H1 (cell line): ENCODE measurements at regions not wholly inside any gene's neighbourhood (a gene's known extent, or its start where the extent isn't known, plus 50 kb on each side); places are given as distances from the start of the nearest gene placed in this dataset.

Source experiments
- CTCF ChIA-PET: fragments of 300-600 bp; sonication (Branson Sonifier 250); formaldehyde crosslinking; loops from one replicate; lab custom pipeline; 2021; ENCODE audit not compliant: partially characterized antibody; lab: Charles Lee
- POLR2A ChIA-PET: fragments of 300-600 bp; sonication (Branson Sonifier 250); formaldehyde crosslinking; loops from one replicate; lab custom pipeline; 2021; ENCODE audit warnings: inconsistent platforms; ENCODE audit not compliant: partially characterized antibody; lab: Charles Lee
- DNase-seq, 2 experiments: peaks; one replicate each; pipeline versions ENCODE4 v3.0.0 to v3.0.0-alpha.2; 2010 to 2022; ENCODE audit warnings: low spot score in 2 of 2, low read depth in 1 of 2, mixed read lengths in 1 of 2
- FAIRE-seq: peaks from 2 replicates; lab custom pipeline; 2011; peaks lifted over from hg19 to GRCh38; lab: Jason Lieb, UNC
- H2AFZ ChIP-seq: 2 replicates; pipeline ENCODE4 v1.8.1; 2012; ENCODE audit warnings: low read length, inconsistent platforms
- H2AK5ac ChIP-seq: 2 replicates; pipeline ENCODE4 v1.6.1; 2013; ENCODE audit warnings: low read depth, low read length
- H2BK120ac ChIP-seq: replicated peaks from 2 replicates; pipeline ENCODE3; 2013; ENCODE audit warnings: low read depth, low read length, inconsistent platforms
- H2BK12ac ChIP-seq: 2 replicates; pipeline ENCODE4 v1.6.1; 2013; ENCODE audit warnings: low read depth, low read length
- H2BK15ac ChIP-seq: 2 replicates; pipeline ENCODE4 v1.6.1; 2013; ENCODE audit warnings: low read length
- H2BK20ac ChIP-seq: 2 replicates; pipeline ENCODE4 v1.6.1; 2013; ENCODE audit warnings: low read length
- H2BK5ac ChIP-seq: 2 replicates; pipeline ENCODE4 v1.6.1; 2013; ENCODE audit warnings: low read depth, low read length
- H3K14ac ChIP-seq: 2 replicates; pipeline ENCODE4 v1.6.1; 2013; ENCODE audit warnings: inconsistent platforms; ENCODE audit not compliant: insufficient read length
- H3K18ac ChIP-seq: 2 replicates; pipeline ENCODE4 v1.6.1; 2013; ENCODE audit warnings: low read length; ENCODE audit errors: extremely low read depth
- H3K23ac ChIP-seq: 2 replicates; pipeline ENCODE4 v1.6.1; 2013; ENCODE audit warnings: inconsistent platforms; ENCODE audit not compliant: insufficient read length
- H3K23me2 ChIP-seq: 2 replicates; pipeline ENCODE4 v1.6.1; 2013; ENCODE audit warnings: low read depth, low read length
- H3K27ac ChIP-seq: 2 replicates; pipeline ENCODE4 v1.6.1; 2011; ENCODE audit warnings: low read depth, low read length, inconsistent platforms
- H3K27me3 ChIP-seq, 4 experiments: replicated peaks in 1 of 4; 1 replicate in 1 of 4; 2 replicates in 3 of 4; pipeline versions ENCODE4 v1.6.1 to v1.8.1; 2011 to 2013; ENCODE audit warnings: low read length in 3 of 4, mild to moderate bottlenecking in 3 of 4, inconsistent platforms in 2 of 4, mixed read lengths in 2 of 4, moderate library complexity in 1 of 4; ENCODE audit not compliant: control insufficient read depth in 3 of 4, insufficient read depth in 3 of 4; ENCODE audit errors: extremely low read depth in 1 of 4
- H3K36me3 ChIP-seq, 4 experiments: 2 replicates each; pipeline versions ENCODE4 v1.6.1 to v1.8.1; 2011 to 2013; ENCODE audit warnings: mild to moderate bottlenecking in 4 of 4, low read length in 3 of 4, moderate library complexity in 2 of 4, control low read depth in 1 of 4, inconsistent platforms in 1 of 4; ENCODE audit not compliant: insufficient read depth in 4 of 4, control insufficient read depth in 2 of 4
- H3K4ac ChIP-seq: replicated peaks from 2 replicates; pipeline ENCODE3; 2013; ENCODE audit warnings: low read length, low read depth, mixed read lengths, inconsistent platforms; ENCODE audit not compliant: insufficient read length
- H3K4me1 ChIP-seq, 4 experiments: replicated peaks in 1 of 4; 1 replicate in 1 of 4; 2 replicates in 3 of 4; pipeline versions ENCODE4 v1.6.1 to v1.8.1; 2011 to 2013; ENCODE audit warnings: low read length in 3 of 4, inconsistent platforms in 2 of 4, mixed read lengths in 1 of 4; ENCODE audit not compliant: insufficient read depth in 4 of 4, control insufficient read depth in 3 of 4
- H3K4me2 ChIP-seq, 2 experiments: 2 replicates each; pipeline versions ENCODE4 v1.6.1 to v1.8.1; 2011 to 2013; ENCODE audit warnings: low read depth in 2 of 2, low read length in 2 of 2, control low read depth in 1 of 2, inconsistent platforms in 1 of 2, mild to moderate bottlenecking in 1 of 2; ENCODE audit not compliant: insufficient read depth in 1 of 2
- H3K4me3 ChIP-seq, 4 experiments: fragments of 200-600, 300-600 bp in 1 of 4; sonication (generic), shearing (Covaris generic), sonication (Bioruptor Twin) in 1 of 4; 2 replicates each; pipeline versions ENCODE4 v1.5.1 to v1.8.1; 2011 to 2016; ENCODE audit warnings: low read length in 4 of 4, low read depth in 3 of 4, control low read depth in 2 of 4, inconsistent platforms in 2 of 4, mild to moderate bottlenecking in 2 of 4, mixed read lengths in 1 of 4, moderate library complexity in 1 of 4; ENCODE audit not compliant: insufficient read depth in 2 of 4; ENCODE audit errors: extremely low read depth in 1 of 4
- H3K56ac ChIP-seq: replicated peaks from 2 replicates; pipeline ENCODE3; 2013; ENCODE audit warnings: low read depth, mild to moderate bottlenecking, mixed read lengths, low read length, inconsistent platforms; ENCODE audit not compliant: insufficient read length
- H3K79me1 ChIP-seq: 2 replicates; pipeline ENCODE4 v1.6.1; 2013; ENCODE audit warnings: low read depth, low read length, control low read depth
- H3K79me2 ChIP-seq, 2 experiments: 2 replicates each; pipeline versions ENCODE4 v1.6.1 to v1.8.1; 2012 to 2013; ENCODE audit warnings: low read length in 2 of 2, mild to moderate bottlenecking in 2 of 2, inconsistent platforms in 1 of 2; ENCODE audit not compliant: insufficient read depth in 2 of 2, control insufficient read depth in 1 of 2
- H3K9ac ChIP-seq, 4 experiments: replicated peaks in 1 of 4; 1 replicate in 1 of 4; 2 replicates in 3 of 4; pipeline versions ENCODE4 v1.6.1 to v1.8.1; 2011 to 2013; ENCODE audit warnings: low read depth in 3 of 4, low read length in 3 of 4, control low read depth in 2 of 4, mild to moderate bottlenecking in 2 of 4, moderate library complexity in 2 of 4, inconsistent platforms in 1 of 4; ENCODE audit errors: extremely low read depth in 1 of 4
- H3K9me3 ChIP-seq, 2 experiments: 2 replicates each; pipeline versions ENCODE4 v1.6.1 to v1.8.1; 2012 to 2013; ENCODE audit warnings: mild to moderate bottlenecking in 2 of 2, moderate library complexity in 2 of 2, control low read depth in 1 of 2, inconsistent platforms in 1 of 2, low read depth in 1 of 2, low read length in 1 of 2, mixed read lengths in 1 of 2; ENCODE audit not compliant: insufficient read depth in 2 of 2
- H4K20me1 ChIP-seq, 2 experiments: replicated peaks in 1 of 2; 2 replicates each; pipeline versions ENCODE3 to v1.8.1; 2011 to 2013; ENCODE audit warnings: inconsistent platforms in 2 of 2, low read length in 2 of 2, mild to moderate bottlenecking in 1 of 2; ENCODE audit not compliant: insufficient read depth in 2 of 2, control insufficient read depth in 1 of 2
- H4K5ac ChIP-seq: 2 replicates; pipeline ENCODE4 v1.6.1; 2013; ENCODE audit warnings: low read length, low read depth, mixed read lengths, inconsistent platforms; ENCODE audit not compliant: insufficient read length
- H4K8ac ChIP-seq: 2 replicates; pipeline ENCODE4 v1.8.0; 2013; ENCODE audit warnings: mild to moderate bottlenecking, moderate library complexity, low read length, inconsistent platforms; ENCODE audit not compliant: insufficient read depth; ENCODE audit errors: extremely low read depth
- H4K91ac ChIP-seq: replicated peaks from 2 replicates; pipeline ENCODE3; 2013; ENCODE audit warnings: low read length, mixed read lengths, inconsistent platforms; ENCODE audit not compliant: insufficient read length
- ASH2L ChIP-seq: fragments of 200-600, 300-600 bp; sonication (generic); IDR thresholded peaks from one replicate; pipeline ENCODE4 v1.7.1; 2017; ENCODE audit warnings: low read length
- CBX8 ChIP-seq: fragments of 300-800, 300-1000 bp; sonication (generic); IDR thresholded peaks from 2 replicates; pipeline ENCODE4 v1.7.1; 2016; ENCODE audit warnings: low read depth, low read length, borderline replicate concordance
- CHD1 ChIP-seq: IDR thresholded peaks from 2 replicates; pipeline ENCODE4 v1.6.1; 2012; ENCODE audit warnings: low read depth, low read length, improper control_type of control experiment
- EGR1 ChIP-seq: IDR thresholded peaks from 2 replicates; pipeline ENCODE4 v1.6.1; 2011; ENCODE audit warnings: low read depth, low read length, borderline replicate concordance
- HDAC6 ChIP-seq: IDR thresholded peaks from one replicate; pipeline ENCODE4 v1.7.1; 2012; ENCODE audit warnings: low read depth, mild to moderate bottlenecking, inconsistent platforms, low read length, moderate library complexity
- KDM4A ChIP-seq: IDR thresholded peaks from one replicate; pipeline ENCODE4 v1.7.1; 2012; ENCODE audit warnings: low read depth, mild to moderate bottlenecking, moderate library complexity, low read length, inconsistent platforms; ENCODE audit not compliant: severe bottlenecking
- MAFK ChIP-seq: IDR thresholded peaks from 2 replicates; pipeline ENCODE4 v1.6.1; 2012; ENCODE audit warnings: low read depth, mild to moderate bottlenecking, improper control_type of control experiment, low read length
- RBBP5 ChIP-seq: IDR thresholded peaks from 2 replicates; pipeline ENCODE4 v1.7.1; 2012; ENCODE audit warnings: low read depth, mild to moderate bottlenecking, inconsistent platforms, low read length, moderate library complexity, borderline replicate concordance
- SUZ12 ChIP-seq: fragments of 200-600 bp; sonication (generic); IDR thresholded peaks from 2 replicates; pipeline ENCODE4 v1.6.1; 2012; ENCODE audit warnings: mild to moderate bottlenecking, inconsistent platforms, low read length, moderate library complexity, mixed read lengths
- TCF12 ChIP-seq: IDR thresholded peaks from 2 replicates; pipeline ENCODE4 v1.6.1; 2011; ENCODE audit warnings: low read depth, mild to moderate bottlenecking, low read length
- WGBS, 2 experiments: shearing (Covaris generic) in 1 of 2; methylation state at CpG; one replicate each; pipeline versions ENCODE4 v1.1.6 to v1.1.7; 2013 to 2015; ENCODE audit warnings: low lambda C conversion rate in 2 of 2, mixed read lengths in 2 of 2, inconsistent platforms in 1 of 2, low coverage in 1 of 2, missing lambda C conversion rate in 1 of 2; ENCODE audit not compliant: insufficient replicate concordance in 2 of 2, insufficient coverage in 1 of 2, insufficient read length in 1 of 2; ENCODE audit errors: extremely low coverage in 1 of 2, missing lambda C conversion rate in 1 of 2; 5-methylcytosine and 5-hydroxymethylcytosine counted together
- TF ChIP-seq, protein P1 (sequence below): IDR thresholded peaks from 2 replicates; pipeline ENCODE4 v1.6.1; 2012; ENCODE audit warnings: inconsistent platforms
- TF ChIP-seq, protein P2 (sequence below), 3 experiments: IDR thresholded peaks; 1 replicate in 2 of 3; 2 replicates in 1 of 3; pipeline versions ENCODE4 v1.5.1 to v1.6.1; 2011; ENCODE audit warnings: low read length in 3 of 3, mild to moderate bottlenecking in 3 of 3, inconsistent platforms in 2 of 3, low read depth in 1 of 3, moderate library complexity in 1 of 3; ENCODE audit not compliant: insufficient read depth in 1 of 3; ENCODE audit errors: control extremely low read depth in 1 of 3

DNA sequence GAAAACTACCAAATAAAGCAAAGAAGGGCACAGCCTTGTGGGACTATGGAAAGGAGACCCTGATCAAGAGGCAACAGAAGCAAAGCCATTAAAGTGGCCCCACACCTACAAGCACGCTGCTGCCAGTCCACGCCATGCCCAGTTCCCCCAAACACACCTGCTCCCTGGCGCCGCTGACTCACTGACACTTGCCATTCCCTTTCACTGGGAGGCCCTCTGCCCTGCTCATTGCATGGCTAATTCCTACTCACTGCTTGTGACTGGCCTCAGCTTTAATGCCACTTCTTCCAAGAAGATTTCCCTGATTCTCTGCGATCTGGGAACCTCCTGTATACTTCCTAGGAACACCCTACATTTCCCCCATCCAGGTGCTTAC is 71.2 kb upstream of the TAF1L start:
- Histone ChIP-seq H3K4me3 (no peak overlapping the region), H3K9me3 (peaks cover 5 to 7% of the 10 kb centered on the region in 2 experiments; a peak in 3 of 4 replicates), H3K79me2 (no peaks in the 10 kb centered on the region), H3K23ac (no peak overlapping the region), H4K8ac (no peak overlapping the region), H3K23me2 (no peaks in the 10 kb centered on the region), H2BK15ac (no peak overlapping the region; the same call in 1 of the 2 replicates), H2AK5ac (no peak overlapping the region), H2BK120ac (no peak overlapping the region), H3K18ac (no peak overlapping the region), H4K20me1 (no peaks in the 10 kb centered on the region), H2BK20ac (no peak overlapping the region), H3K4me1 (no peaks in the 10 kb centered on the region), H3K27ac (no peak overlapping the region), H3K4me2 (no peak overlapping the region), H3K56ac (no peak overlapping the region), H3K14ac (no peak overlapping the region), H2BK12ac (no peak overlapping the region), H3K36me3 (no peaks in the 10 kb centered on the region), H4K91ac (no peak overlapping the region), H3K27me3 (no peaks in the 10 kb centered on the region), H3K4ac (no peak overlapping the region), H2BK5ac (no peak overlapping the region), H3K9ac (no peak overlapping the region), H3K79me1 (no peaks in the 10 kb centered on the region), H2AFZ (no peak overlapping the region; the same call in 1 of the 2 replicates), H4K5ac (no peak overlapping the region)
- DNase-seq = no peak
- ChIA-PET CTCF (interaction anchor here (1.0 to 2.0 kb wide), 3 partner anchors 68 to 261 kb away, joined by 3 to 7 read pairs (median 6); no protein-coding TSS in a partner anchor), POLR2A (no interaction called here)
- no peak for FAIRE-seq
- WGBS, 2 experiments = 97% methylated on average over 5 of the region's 5 CpGs; no CpG with 5 or more reads in 1 of the 2 experiments
- TF ChIP-seq, protein P1, sequence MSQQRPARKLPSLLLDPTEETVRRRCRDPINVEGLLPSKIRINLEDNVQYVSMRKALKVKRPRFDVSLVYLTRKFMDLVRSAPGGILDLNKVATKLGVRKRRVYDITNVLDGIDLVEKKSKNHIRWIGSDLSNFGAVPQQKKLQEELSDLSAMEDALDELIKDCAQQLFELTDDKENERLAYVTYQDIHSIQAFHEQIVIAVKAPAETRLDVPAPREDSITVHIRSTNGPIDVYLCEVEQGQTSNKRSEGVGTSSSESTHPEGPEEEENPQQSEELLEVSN = no peak
- TF ChIP-seq TCF12 (no peak), SUZ12 (no peak), RBBP5 (no peak), CHD1 (no peak), KDM4A (no peak), ASH2L (no peak), MAFK (no peak), EGR1 (no peak), CBX8 (no peak), HDAC6 (no peak)
- TF ChIP-seq, protein P2, sequence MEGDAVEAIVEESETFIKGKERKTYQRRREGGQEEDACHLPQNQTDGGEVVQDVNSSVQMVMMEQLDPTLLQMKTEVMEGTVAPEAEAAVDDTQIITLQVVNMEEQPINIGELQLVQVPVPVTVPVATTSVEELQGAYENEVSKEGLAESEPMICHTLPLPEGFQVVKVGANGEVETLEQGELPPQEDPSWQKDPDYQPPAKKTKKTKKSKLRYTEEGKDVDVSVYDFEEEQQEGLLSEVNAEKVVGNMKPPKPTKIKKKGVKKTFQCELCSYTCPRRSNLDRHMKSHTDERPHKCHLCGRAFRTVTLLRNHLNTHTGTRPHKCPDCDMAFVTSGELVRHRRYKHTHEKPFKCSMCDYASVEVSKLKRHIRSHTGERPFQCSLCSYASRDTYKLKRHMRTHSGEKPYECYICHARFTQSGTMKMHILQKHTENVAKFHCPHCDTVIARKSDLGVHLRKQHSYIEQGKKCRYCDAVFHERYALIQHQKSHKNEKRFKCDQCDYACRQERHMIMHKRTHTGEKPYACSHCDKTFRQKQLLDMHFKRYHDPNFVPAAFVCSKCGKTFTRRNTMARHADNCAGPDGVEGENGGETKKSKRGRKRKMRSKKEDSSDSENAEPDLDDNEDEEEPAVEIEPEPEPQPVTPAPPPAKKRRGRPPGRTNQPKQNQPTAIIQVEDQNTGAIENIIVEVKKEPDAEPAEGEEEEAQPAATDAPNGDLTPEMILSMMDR (IDR thresholded peaks at IDR 0.05; ENCODE audit: control extremely low read depth in 1 of 3, insufficient read depth in 1 of 3, low read depth in 1 of 3, low read length in 3 of 3) = no peak
